Sigmoid colon (tissue), 6 donors: ENCODE measurements at regions not wholly inside any gene's neighbourhood (a gene's known extent, or its start where the extent isn't known, plus 50 kb on each side); places are given as distances from the start of the nearest gene placed in this dataset.

Source experiments
- DNase-seq: peaks from one replicate; pipeline ENCODE4 v3.0.0-alpha.2; 2019
- H3K27ac ChIP-seq, 4 donors: fragments of 200-600 bp; sonication (generic); one replicate each; pipeline ENCODE4 v1.5.1; 2016 to 2019; ENCODE audit warnings: mild to moderate bottlenecking in 1 of 4
- H3K27me3 ChIP-seq, 3 donors: fragments of 200-600 bp; sonication (generic); one replicate each; pipeline ENCODE4 v1.5.1; 2019; ENCODE audit warnings: mild to moderate bottlenecking in 1 of 3
- H3K36me3 ChIP-seq, 4 donors: fragments of 200-600 bp; sonication (generic); one replicate each; pipeline ENCODE4 v1.5.1; 2016 to 2019
- H3K4me1 ChIP-seq, 4 donors: fragments of 200-600 bp; sonication (generic); one replicate each; pipeline ENCODE4 v1.5.1; 2017 to 2019
- H3K4me3 ChIP-seq, 4 donors: fragments of 200-600 bp; sonication (generic); one replicate each; pipeline ENCODE4 v1.5.1; 2017 to 2019; ENCODE audit warnings: mild to moderate bottlenecking in 2 of 4, moderate library complexity in 1 of 4
- H3K9me3 ChIP-seq, 4 donors: fragments of 200-600 bp in 3 of 4; sonication (generic) in 3 of 4; one replicate each; pipeline versions ENCODE4 v1.5.1 to v1.6.1; 2013 to 2019
- EP300 ChIP-seq, 4 donors: sonication (generic); formaldehyde crosslinking; IDR thresholded peaks; one replicate each; pipeline ENCODE4 v1.6.1; 2017; ENCODE audit warnings: antibody characterized with exemption in 4 of 4
- POLR2A ChIP-seq, 2 donors: fragments of 450-650 bp; IDR thresholded peaks; one replicate each; pipeline ENCODE4 v1.6.1; 2016; ENCODE audit warnings: antibody characterized with exemption in 2 of 2, mild to moderate bottlenecking in 2 of 2, moderate library complexity in 2 of 2
- POLR2AphosphoS5 ChIP-seq, 4 donors: sonication (generic); formaldehyde crosslinking; IDR thresholded peaks; one replicate each; pipeline ENCODE4 v1.6.1; 2017; ENCODE audit warnings: antibody characterized with exemption in 4 of 4
- WGBS, 2 donors: extraction: QIAGEN DNeasy Blood & Tissue Kit; methylation state at CpG; one replicate each; pipeline ENCODE4 v1.1.7; 2013; 5-methylcytosine and 5-hydroxymethylcytosine counted together
- intact Hi-C: fragments of 100-400 bp; cut with DNase I; formaldehyde crosslinking; loops from one replicate; pipeline ENCODE4 v1.15.1; 2023
- TF ChIP-seq, protein P1 (sequence below), 4 experiments: fragments of 450-650 bp in 3 of 4; fragments of 200-600 bp in 1 of 4; IDR thresholded peaks; one replicate each; pipeline ENCODE4 v1.5.1; 2016 to 2019; ENCODE audit warnings: antibody characterized with exemption in 4 of 4, mild to moderate bottlenecking in 3 of 4, moderate library complexity in 2 of 4
- donor health status: healthy with polysubstance abuse.
- donor health status: healthy.

DNA sequence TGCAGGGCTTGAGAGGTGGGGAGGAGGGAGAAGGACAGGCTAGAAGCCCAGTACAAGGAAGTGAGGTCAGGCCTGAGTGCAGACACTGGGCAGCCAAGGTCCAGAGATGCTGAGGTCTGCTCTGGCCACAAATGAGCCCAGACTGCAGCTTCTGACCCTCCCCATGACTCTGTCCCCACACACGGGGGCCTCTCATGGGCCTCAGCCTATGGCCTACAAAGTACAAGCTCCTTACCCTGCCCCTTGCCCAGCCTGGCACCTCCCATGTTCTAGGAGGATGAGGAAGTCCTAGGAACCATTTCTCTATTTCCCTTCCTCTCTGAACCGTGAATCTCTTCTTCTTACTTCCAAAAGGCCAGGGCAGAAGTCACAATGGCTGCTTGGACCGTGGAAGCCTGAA lies 193.8 kb downstream of the ANKRD30B start:
- intact Hi-C loops = no loop called here
- H3K27ac ChIP-seq = no peak overlapping the region
- no peaks in the 10 kb centered on the region for H3K36me3 ChIP-seq
- no peaks in the 10 kb centered on the region for H3K27me3 ChIP-seq
- no peaks in the 10 kb centered on the region for H3K9me3 ChIP-seq
- H3K4me1 ChIP-seq = no peaks in the 10 kb centered on the region
- DNase-seq = no peak
- TF ChIP-seq EP300 (IDR thresholded peaks at IDR 0.05) (no peak), POLR2AphosphoS5 (IDR thresholded peaks at IDR 0.05) (no peak), POLR2A (IDR thresholded peaks at IDR 0.05) (no peak)
- TF ChIP-seq, protein P1, sequence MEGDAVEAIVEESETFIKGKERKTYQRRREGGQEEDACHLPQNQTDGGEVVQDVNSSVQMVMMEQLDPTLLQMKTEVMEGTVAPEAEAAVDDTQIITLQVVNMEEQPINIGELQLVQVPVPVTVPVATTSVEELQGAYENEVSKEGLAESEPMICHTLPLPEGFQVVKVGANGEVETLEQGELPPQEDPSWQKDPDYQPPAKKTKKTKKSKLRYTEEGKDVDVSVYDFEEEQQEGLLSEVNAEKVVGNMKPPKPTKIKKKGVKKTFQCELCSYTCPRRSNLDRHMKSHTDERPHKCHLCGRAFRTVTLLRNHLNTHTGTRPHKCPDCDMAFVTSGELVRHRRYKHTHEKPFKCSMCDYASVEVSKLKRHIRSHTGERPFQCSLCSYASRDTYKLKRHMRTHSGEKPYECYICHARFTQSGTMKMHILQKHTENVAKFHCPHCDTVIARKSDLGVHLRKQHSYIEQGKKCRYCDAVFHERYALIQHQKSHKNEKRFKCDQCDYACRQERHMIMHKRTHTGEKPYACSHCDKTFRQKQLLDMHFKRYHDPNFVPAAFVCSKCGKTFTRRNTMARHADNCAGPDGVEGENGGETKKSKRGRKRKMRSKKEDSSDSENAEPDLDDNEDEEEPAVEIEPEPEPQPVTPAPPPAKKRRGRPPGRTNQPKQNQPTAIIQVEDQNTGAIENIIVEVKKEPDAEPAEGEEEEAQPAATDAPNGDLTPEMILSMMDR (IDR thresholded peaks at IDR 0.05) = no peak
- H3K4me3 ChIP-seq = no peak overlapping the region
- 24 to 51% methylated on average over 3 of the region's 3 CpGs for WGBS, 2 donors

DNA sequence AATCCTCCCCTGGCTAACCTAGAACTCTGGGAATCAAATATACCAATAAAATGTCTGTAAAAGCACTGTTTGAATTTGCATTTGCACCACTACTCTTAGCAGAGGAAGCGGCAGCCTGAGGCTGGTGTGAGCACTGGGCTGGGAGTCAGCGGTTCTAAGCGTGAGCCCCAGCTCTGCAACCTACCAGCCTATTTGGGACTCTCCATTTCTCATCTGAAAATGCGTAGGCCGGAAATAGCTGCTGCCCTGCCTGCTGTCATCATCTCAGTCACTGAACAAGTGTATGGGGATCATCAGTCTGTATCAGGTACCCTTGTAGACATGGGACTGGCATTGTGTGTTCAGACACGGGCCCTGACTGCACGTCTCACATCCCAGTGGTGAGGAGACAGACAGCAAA lies 194.3 kb downstream of the ANKRD30B start:
- Histone ChIP-seq H3K27me3 (no peaks in the 10 kb centered on the region), H3K27ac (no peak overlapping the region), H3K4me3 (no peak overlapping the region), H3K36me3 (no peaks in the 10 kb centered on the region), H3K4me1 (no peaks in the 10 kb centered on the region), H3K9me3 (no peaks in the 10 kb centered on the region)
- intact Hi-C loops = no loop called here
- DNase-seq = no peak
- WGBS, 2 donors = 82 to 85% methylated on average over 7 of the region's 7 CpGs
- TF ChIP-seq, protein P1 (IDR thresholded peaks at IDR 0.05) = no peak
- TF ChIP-seq POLR2A (IDR thresholded peaks at IDR 0.05) (no peak), EP300 (IDR thresholded peaks at IDR 0.05) (no peak), POLR2AphosphoS5 (IDR thresholded peaks at IDR 0.05) (no peak)

DNA sequence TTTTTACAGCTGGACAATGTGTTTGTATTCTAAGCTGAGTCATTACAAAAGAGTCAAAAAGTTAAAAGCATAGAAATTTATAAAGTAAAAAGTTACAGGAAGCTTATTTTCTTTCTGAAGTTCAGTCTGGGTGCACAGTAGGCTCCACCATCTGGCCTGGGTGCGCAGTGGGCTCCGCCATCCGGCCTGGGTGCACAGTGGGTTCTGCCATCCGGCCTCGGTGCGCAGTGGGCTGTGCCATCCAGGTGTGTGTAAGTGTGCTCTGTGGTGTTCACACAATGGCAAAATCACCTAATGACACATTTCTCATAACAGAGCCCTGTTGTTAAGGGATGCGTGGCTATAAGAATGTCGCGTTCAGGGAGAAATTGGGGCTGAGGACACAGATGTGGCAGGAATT lies 195.5 kb downstream of the ANKRD30B start:
- TF ChIP-seq, protein P1 (IDR thresholded peaks at IDR 0.05) = no peak
- TF ChIP-seq EP300 (IDR thresholded peaks at IDR 0.05) = no peak
- TF ChIP-seq POLR2A (IDR thresholded peaks at IDR 0.05) = no peak
- TF ChIP-seq POLR2AphosphoS5 (IDR thresholded peaks at IDR 0.05) = no peak
- Histone ChIP-seq H3K4me3 (no peak overlapping the region), H3K4me1 (no peaks in the 10 kb centered on the region), H3K27me3 (no peaks in the 10 kb centered on the region), H3K9me3 (no peaks in the 10 kb centered on the region), H3K27ac (no peak overlapping the region), H3K36me3 (no peaks in the 10 kb centered on the region)
- WGBS, 2 donors = 94 to 95% methylated on average over 9 of the region's 9 CpGs
- intact Hi-C loops = no loop called here
- no peak for DNase-seq

DNA sequence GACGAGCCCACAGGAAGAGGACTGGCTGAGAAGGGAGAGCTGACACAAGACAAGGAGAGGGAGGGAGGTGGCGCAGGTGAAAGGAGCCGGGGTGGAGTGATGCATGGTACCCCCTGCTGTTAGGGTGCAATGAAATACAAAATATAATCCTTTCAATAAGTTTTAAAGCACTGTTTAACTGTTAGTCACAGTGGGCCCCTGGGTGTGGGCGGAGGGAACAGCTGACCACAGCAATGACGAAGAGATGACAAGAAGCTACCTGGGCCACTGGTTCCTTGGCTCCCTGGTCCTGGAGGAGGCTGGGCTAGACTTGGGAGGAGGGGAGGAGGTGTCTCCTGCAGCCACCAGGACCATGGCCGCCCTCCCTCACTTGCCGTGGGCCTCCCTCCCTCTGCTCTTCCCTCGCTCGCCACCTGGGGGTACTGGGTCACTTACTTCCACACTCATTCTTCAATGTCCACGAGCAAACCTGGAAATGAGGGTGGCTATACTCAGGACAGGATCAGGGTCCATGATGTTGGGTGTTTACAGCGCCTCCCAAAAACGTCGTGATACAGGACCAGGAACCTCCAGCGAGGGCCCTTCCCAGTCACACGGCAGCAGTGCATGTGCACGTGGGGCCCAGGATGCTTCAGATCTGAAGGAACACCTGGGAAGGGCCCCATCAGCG lies 196.1 kb downstream of the ANKRD30B start:
- Histone ChIP-seq H3K4me3 (no peak overlapping the region), H3K27ac (no peak overlapping the region), H3K27me3 (no peaks in the 10 kb centered on the region), H3K36me3 (no peaks in the 10 kb centered on the region), H3K4me1 (no peaks in the 10 kb centered on the region), H3K9me3 (no peaks in the 10 kb centered on the region)
- intact Hi-C loops = no loop called here
- no peak for DNase-seq
- TF ChIP-seq EP300 (IDR thresholded peaks at IDR 0.05) (no peak), POLR2AphosphoS5 (IDR thresholded peaks at IDR 0.05) (no peak), POLR2A (IDR thresholded peaks at IDR 0.05) (no peak)
- TF ChIP-seq, protein P1 (IDR thresholded peaks at IDR 0.05) = no peak
- WGBS, 2 donors = 86 to 87% methylated on average over 17 of the region's 17 CpGs

DNA sequence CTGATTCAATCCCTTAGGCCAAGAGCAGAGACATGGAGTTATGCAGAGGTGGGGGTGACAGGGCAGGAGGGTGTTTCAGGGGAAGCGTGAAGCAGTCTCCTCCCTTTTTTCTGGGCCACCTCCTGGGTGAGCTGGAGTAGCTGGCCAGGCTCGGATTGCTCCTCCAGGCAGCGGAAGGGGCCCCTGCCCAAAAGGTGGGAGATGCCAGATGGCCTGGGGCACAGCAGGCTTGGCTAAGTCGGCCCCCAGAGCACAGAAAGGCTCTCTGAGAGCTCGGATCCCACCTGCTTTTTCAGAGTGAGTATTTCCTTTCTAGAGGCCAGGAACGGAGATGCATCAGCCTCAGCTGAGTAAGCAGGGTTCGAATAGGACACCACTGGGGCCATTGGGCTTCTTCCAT lies 196.9 kb downstream of the ANKRD30B start:
- Histone ChIP-seq H3K9me3 (no peaks in the 10 kb centered on the region), H3K4me1 (no peaks in the 10 kb centered on the region), H3K27ac (no peak overlapping the region), H3K4me3 (no peak overlapping the region), H3K27me3 (no peaks in the 10 kb centered on the region), H3K36me3 (no peaks in the 10 kb centered on the region)
- DNase-seq = no peak
- TF ChIP-seq, protein P1 (IDR thresholded peaks at IDR 0.05) = no peak
- TF ChIP-seq POLR2A (IDR thresholded peaks at IDR 0.05) = no peak
- no peak for TF ChIP-seq EP300 (IDR thresholded peaks at IDR 0.05)
- TF ChIP-seq POLR2AphosphoS5 (IDR thresholded peaks at IDR 0.05) = no peak
- intact Hi-C loops = no loop called here
- WGBS, 2 donors = 81 to 89% methylated on average over 7 of the region's 7 CpGs
